ENCODE measurements at regions not wholly inside any gene's neighbourhood (a gene's known extent, or its start where the extent isn't known, plus 50 kb on each side); places are given as distances from the start of the nearest gene placed in this dataset.
"Not testable (repeated sequence)": the region's sequence is repeated elsewhere in the genome, so short reads cannot be mapped to it uniquely, and the experiment has no call there.

- DNase-seq: no peak
Observed at GRCh38 chr10:131824371-131825149, 76.2 kb upstream of the PPP2R2D start.

DNA sequence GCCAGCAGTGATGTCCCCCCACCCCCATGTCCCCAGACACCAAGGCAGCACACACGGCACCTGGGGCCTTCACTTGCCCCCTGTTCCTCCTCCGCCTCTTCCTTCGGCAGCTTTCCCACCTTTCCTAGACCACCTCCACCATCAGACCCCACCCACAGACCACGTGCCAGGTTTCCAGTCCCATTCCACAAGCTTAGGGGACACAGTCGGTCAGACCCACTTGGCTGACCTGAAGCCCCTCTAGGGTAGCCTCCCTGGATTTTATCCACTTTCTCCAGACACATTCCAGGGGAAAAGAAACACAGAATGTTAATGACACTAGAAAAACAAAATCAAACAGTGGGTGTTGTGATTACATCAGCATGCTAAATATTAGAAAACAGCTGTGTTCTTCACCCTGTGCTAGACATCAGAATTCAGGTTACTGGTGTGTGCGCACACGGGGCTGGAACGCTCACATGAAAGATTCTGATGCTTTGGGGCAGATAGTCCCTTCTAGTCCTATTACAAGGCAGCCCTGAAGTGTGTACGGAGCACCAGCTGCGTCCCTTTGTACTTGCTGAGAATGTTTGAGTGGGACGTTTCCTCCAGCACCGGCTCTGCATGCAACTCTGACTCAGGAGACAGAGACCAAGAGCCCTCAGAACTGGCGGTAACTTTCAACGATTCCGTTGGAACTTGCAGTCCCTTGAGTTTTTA is 75.5 kb upstream of the PPP2R2D start:
- DNase-seq: no peak

- no peak for DNase-seq
Observed at GRCh38 chr10:131825960-131826650, 74.7 kb upstream of the PPP2R2D start.

DNA sequence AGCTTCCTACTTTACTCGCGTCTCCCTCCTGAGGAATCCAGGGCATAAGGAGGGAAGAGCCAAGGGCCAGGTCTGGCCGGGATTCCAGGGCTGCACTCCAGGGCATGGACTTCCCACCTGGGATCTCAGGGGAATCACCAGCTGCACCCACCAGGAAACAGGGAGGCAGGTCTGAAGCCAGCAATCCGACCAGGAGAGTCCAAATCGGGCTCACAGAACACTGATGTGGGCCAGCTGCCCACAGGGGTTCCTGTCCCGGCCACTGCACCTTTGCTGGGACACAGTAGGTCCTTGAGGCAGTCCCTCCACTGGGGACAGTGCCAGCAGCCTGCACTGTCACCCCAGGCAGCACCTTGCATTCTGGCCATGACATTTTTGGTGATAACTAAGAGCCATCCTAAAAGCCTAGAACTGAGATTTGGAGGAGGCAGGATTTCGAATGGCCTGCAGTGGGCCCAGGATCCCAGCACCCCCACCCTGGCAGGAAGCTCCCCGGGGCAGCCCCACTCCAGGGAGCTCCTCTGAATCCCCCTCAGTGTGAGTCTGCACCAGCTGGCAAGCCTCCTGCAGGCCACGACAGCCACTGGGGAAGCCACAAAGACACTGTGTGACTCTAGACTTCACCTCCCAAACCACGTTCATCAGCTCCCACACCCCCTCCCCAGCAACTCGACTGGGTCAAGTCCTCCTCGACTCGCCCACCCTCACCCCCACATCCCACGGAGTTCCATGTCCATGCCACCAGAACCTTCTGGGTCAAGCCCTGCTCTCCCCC is 71.5 kb upstream of the PPP2R2D start:
- DNase-seq: no peak

DNA sequence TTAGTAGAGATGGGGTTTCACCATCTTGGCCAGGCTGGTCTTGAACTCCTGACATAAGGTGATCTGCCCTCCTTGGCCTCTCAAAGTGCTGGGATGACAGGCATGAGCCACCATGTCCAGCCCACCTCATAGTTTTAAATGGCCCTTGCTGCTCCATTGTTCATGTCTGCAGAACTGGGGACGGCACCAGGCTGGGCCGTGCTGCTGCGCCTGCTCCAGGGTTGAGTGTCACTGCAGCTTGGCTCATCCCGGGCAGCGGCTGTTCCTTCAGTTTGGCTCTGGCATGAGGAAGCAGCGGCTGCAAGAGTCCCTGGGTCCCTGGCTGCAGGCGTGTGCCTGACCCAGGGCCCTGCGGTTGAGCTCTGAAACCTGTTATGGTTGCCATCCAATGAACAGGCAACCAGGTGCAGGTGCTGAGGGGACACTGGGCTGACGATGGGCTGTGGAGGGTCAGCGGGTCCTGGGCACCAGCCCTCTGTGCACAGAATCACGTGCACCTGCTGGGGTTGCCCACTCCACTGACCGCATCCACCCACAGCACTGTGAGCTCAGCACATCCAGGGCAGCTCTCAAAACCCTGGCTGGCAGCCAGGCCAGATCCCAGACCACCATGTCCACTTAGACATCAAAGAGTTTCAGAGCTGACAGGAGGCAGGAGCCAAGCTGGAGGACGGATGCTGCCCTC is 70.2 kb upstream of the PPP2R2D start:
- no peak for DNase-seq

- DNase-seq: no peak
Observed at GRCh38 chr10:131831561-131831960, 69.2 kb upstream of the PPP2R2D start.

DNA sequence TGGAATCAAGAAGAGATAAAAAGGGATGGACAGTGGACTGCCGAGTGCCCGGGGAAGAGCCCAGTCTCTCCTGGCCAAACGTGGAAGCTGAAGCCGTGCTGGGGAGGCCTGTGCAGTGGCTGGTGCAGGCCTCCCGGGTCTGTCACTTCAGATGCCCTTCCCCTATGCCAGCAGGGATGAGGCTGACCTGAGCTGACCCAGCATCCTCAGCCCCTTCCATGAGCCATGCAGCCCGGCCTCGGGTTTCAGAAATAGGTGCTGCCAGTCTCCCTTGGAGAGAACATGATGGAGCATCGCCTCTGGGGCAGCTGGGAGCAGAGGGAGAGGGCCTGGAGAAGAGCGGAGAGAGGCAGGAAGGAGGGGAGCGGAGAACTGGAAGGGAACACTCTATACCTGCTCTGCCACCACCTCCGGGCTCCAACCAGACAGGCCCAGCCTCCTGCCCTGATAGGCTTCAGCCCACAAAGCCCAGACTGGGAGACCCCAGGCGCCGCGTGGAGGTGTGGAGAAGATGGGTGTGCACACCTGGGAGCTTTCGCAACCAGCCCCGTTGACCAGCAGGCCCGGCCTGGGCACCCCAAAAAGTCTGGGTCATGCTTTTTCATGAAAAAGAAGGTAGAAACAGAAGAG is 68.6 kb upstream of the PPP2R2D start:
- no peak for DNase-seq

GRCh38 chr10:131833013-131833412 is 67.8 kb upstream of the PPP2R2D start:
- DNase-seq: no peak

DNA sequence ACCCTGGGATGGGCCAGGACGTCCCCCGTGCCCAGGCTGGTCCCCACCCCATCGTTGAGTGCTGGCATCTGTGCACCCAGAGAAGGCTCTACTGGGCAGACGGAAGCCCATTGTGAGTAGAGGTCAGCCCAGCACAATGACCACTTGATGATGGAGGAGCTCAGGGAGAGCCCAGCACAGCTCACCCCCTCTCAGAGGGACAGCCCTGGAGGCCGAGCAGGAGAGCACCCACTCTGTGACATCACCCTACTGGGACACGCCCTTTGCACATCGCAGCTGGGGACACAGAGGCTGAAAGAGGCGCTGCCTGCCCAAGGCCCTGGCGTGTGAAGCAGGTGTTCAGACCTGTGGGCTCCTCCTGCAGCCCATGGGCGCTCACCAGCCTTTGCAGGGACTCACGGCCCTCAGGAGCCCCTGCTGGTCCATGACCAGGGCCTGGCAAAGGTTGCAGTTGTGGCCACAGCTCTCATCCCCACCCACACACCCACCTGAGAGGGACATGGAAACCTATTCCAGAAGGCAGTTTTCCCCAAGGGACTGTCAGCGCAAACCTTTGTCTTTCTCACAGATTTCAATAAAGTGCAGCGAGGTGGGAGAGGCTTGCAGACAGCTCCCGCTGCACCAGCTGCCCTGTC is 67.2 kb upstream of the PPP2R2D start:
- no peak for DNase-seq

- no peak for DNase-seq
Observed at GRCh38 chr10:131834152-131834810, 66.5 kb upstream of the PPP2R2D start.

DNA sequence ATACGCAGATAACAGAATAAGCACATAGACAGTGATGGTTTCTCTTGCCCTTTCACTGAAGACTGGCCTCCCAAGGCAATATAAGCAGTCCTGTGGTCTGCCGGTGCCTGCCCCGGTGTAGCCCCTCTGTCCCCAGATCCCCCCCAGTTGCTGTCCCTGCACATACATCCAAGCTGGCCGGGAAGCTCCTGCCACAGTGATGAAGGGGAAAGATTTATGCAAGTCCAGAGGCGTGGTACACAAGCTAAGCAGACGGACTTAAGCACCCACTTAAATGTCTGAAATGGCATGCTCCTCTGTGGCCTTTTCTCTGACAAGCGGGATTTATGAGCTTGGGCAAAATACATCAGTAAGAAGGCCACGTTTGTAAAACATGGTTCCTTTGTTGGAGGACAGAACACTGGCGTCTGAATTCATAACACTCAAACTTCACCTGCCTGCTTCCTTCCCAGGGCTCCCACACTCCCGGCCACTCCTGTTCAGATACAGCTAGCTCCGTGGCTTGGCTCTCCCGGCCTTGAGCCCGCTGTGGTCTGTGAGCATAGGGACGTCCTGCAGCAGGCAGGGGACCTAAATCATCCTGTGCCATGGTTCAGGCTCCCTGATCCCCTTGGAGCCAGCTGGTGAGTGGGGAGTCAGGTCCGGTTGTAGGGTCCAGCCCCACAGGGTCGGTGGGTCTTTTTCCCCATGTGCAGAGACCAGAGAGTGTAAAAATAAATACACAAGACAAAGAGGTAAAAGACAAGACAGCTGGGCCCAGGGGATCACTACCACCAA is 61.7 kb upstream of the PPP2R2D start:
- no peak for DNase-seq

- not testable (repeated sequence) for DNase-seq
Observed at GRCh38 chr10:131839880-131840787, 60.7 kb upstream of the PPP2R2D start.

DNA sequence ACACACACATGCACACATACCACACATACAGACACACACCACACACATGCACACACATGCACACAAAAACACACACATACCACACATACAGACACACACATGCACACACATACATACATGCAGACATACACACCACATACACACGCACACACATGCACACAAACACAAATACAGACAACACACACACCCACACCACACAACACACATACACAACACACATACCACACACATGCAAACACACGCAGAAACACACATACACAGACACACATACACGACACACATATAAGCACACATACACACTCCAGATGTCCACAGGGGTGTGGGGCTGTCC is 60.1 kb upstream of the PPP2R2D start:
- no peak for DNase-seq

GRCh38 chr10:131841131-131841660 is 59.6 kb upstream of the PPP2R2D start:
- DNase-seq: peak; percentile 23

GRCh38 chr10:131841661-131842139 is 59.1 kb upstream of the PPP2R2D start:
- DNase-seq: peak; percentile 14

DNA sequence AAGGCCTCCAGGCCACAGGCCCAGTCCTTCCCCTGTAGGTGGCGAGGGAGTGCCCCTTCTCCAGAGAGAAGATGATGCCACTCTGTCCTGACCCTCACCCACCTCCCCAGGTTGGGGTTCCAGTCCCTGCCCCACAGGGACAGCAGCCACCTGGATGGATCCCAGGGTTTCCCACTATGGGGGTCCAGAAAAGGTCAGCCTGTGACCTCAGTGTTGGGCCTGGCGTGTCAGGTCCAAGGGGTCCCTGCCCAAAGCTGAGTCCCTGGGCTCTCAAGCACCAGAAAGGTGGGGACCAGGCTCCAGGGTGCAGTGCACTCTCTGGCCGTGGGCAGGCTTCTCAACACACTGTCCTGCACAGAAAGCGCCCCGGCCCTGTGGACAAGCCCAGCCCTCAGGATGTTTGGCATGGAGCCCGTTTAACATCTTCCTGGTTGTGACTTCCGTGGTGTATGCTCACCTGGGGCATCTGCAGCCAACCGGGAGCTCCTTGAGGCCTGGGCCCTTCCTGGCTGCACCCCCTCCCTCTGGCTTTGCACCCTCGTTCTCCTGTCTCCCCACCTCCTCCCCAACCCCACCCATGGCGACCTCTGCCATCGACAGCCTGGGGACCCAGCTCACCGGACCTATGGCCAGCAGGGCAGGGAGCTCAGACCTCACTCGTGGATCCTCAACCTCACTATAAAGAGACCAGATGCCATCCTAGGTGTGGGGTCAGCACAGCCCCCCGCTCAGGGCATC is 58.3 kb upstream of the PPP2R2D start:
- peak; percentile 19 for DNase-seq

DNA sequence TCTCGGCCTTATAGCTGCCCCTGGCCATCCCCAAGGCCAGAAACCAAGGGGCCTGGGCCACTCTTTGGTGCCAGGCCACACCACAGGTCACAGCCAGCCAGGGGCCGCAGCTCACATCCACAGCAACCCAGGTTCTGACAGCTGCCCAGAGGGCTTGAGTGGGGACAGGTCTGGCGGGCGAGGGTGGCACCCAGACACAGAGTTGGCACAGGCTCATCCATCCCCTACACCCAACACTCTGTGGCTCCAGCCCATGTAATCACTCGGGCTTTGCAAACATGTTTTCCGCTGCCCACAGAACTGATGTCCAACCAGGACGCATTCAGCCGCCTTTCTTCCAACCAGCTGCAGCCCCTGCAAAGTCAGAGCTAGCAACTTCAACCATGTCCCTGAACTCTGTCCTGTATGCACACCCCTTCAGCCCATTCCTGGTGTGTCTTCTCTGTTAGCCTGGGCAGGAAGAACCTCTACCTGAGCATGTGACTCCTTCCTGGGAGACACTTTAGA is 57.7 kb upstream of the PPP2R2D start:
- no peak for DNase-seq

DNA sequence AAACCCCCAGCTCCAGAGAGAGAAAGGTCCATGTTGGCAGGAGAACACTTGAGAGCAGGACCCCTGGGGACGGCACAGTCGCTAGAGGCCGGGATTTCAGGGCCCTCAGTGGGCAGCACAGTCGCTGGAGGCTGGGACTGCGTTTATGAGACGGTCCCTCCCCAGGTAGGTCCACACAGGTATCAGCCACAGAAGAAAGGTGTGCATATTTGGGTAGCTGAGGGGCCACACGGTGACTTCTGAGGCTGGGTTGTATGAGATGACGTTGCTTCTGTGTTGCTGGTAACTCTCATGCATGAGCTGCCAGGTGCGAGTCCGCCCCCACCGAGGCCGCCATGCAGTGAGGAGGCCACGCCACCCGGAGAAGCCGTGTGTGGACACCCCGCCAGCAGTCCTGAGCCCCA is 56.9 kb upstream of the PPP2R2D start:
- peak; percentile 6 for DNase-seq

Measured in 8988T (cell line).